ENCODE measurements at regions not wholly inside any gene's neighbourhood (a gene's known extent, or its start where the extent isn't known, plus 50 kb on each side); places are given as distances from the start of the nearest gene placed in this dataset.
"Not testable (repeated sequence)": the region's sequence is repeated elsewhere in the genome, so short reads cannot be mapped to it uniquely, and the experiment has no call there.

- DNase-seq, result no peak
Measured at GRCh38 chr3:176615826-176616225, 581.5 kb downstream of the TBL1XR1 start.

GRCh38 chr3:176611703-176612102 is 585.6 kb downstream of the TBL1XR1 start:
- no peak for DNase-seq

DNA sequence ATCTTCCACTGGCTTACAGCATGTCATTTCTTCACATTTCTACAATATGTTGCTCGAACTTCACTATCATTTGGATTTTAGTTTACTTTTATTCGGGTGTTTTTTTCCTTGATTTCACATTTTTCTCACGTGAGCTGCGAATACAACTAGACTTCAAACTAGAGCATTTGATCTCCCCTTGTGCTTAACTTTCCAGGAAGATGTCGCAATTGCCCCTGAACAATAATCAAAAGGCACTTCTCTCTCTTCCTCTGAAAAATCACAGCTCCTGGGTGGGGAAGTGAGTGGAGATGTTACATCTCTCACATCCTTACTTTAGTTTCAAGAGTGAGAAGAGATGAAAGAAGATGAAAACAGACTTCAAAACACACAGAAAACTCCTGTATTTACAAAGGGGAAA is 587.9 kb downstream of the TBL1XR1 start:
- DNase-seq, result no peak

DNA sequence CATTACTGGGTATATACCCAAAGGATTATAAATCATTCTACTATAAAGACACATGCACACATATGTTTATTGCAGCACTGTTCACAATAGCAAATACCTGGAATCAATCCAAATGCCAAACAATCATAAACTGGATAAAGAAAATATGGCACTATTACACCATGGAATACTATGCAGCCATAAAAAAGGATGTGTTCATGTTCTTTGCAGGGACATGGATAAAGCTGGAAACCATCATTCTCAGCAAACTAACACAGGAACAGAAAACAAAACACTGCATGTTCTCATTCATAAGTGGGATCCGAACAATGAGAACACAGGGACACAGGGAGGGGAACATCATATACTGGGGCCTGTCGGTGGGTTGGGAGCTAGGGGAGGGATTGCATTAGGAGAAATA is 591.7 kb downstream of the TBL1XR1 start:
- DNase-seq, result not testable (repeated sequence)

- DNase-seq, result no peak
Measured at GRCh38 chr3:176595307-176595706, 602.0 kb downstream of the TBL1XR1 start.

DNA sequence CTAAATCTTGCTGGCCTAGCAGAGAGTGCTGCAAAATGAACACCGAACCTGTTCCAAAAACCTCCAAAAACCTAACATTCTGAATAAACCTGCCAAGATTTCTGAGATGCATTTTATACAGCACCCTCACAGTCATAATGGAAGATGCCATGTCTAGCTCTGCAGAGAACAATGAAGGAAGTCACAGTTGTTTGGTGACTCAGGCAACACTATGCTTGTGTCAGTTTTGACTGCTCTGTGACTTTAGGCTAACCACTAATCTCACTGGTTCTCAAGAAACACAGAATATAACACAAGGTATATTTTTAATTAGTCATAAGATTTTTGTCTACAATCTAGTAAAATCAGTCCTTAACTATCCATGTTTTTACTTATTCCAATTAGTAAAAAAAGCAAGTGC is 606.6 kb downstream of the TBL1XR1 start:
- no peak for DNase-seq

DNA sequence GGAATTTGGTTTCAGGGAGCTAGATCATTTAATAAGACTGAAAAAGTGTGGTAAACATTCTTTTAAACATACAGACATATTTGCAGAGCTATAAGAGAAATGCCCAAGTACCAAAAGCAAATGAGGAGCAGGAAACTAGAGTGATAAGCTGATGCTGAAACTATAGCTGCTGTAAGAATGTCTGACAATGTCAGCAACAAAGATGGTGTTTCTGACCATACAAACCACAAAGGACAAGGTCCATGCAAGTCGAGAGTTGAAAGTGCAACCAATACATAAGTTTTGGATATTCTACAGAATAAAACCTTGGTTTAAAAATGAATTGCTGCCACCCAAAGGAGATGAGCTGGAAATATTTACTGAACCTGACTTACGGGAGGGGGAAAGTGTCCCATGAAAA is 610.2 kb downstream of the TBL1XR1 start:
- DNase-seq, result no peak

DNA sequence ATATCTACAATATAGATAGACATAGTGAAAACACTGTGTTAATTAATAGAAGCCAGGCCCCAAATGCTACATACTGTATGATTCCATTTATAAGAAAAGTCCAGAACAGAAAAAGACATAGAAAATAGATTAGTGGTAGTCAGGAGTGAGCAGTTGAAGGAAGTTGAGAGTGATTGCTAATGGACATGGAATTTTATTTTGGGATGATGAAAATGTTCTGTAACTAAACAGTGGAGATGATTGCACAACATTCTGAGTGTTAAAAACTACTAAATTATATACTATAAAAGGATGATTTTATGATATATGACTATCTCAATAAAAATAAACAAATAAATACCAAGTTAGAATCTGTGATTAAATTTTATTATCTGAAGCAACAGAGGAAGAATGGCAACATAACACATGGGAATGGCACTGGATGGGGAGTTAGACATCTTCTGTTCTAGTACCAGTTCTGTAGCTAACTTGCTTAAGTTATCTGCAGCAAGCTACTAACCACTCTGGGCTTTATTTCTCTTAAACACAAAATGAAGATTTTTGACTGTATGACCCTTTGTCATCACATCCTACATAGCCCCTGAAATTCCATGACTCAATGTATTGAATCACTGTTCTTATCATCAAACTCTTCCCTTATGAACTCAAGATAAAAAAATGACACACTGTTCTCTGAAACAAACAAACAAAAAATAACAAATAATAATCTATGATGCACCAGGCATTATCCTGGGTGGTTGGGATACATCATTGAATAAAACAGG is 612.7 kb downstream of the TBL1XR1 start:
- DNase-seq, result no peak

DNA sequence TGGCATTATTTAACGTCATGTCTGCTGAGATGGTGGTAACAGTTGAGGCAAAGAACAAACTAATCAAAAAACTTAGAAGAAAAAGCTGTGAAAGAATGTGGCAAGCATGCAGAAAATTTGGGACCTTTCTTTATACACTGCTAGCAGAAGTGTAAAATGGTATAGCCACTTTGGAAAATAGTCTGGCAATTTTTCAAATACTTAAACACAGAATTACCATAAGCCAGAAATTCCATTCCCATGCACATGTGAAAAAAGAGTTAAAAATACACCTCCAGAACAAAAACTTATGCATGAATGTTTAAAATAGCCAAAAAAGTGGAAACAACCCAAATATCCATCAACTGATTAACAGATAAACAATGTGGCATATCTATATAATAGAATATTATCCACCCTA is 613.3 kb downstream of the TBL1XR1 start:
- no peak for DNase-seq

- no peak for DNase-seq
Measured at GRCh38 chr3:176581589-176581988, 615.7 kb downstream of the TBL1XR1 start.

DNA sequence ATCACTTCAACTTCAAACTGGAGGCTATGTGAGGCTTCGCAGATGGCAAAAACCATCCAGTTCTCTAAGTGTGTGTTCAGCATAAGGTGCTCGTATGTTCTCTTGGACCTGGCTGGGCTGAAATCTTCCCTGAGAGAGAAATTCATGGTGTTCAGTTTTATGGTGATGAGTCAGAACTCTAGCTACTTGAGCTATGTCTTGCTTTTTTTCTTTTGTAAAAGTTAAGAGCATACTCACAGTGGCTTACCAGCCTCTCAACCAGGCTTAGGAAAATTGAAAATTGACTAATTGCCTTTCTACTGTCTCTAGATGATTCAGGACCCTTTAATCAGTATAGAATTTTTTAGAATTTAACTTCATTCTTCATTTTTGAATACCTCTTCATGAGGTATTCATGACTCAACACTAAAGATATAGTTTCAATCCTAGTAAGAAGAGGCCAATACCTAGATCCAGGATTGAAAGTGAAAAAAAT is 617.5 kb downstream of the TBL1XR1 start:
- DNase-seq, result no peak

- no peak for DNase-seq
Measured at GRCh38 chr3:176578316-176578715, 619.0 kb downstream of the TBL1XR1 start.

- no peak for DNase-seq
Measured at GRCh38 chr3:176577447-176577846, 619.8 kb downstream of the TBL1XR1 start.

GRCh38 chr3:176574786-176575185 is 622.5 kb downstream of the TBL1XR1 start:
- DNase-seq, result no peak

DNA sequence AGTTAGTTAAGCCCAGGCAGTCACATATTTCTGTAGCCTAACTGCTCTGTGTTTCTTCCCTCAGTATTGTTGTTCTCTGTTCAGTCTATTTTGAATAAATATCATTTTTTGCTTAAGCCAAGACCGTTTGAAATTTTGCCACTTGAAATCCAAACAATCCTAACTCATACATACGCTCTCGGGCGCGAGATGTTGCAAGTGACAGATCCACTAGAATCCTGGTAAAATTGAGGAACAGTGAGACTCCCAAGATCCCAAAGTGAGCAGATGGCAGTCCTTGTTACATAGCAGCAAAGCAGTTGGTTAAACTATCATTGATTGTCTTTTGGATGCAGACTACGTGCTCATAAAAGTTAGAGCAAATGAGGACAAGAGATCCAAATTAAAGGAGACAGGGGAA is 625.4 kb downstream of the TBL1XR1 start:
- DNase-seq, result no peak

GRCh38 chr3:176570992-176571391 is 626.3 kb downstream of the TBL1XR1 start:
- DNase-seq, result no peak

- DNase-seq, result no peak
Measured at GRCh38 chr3:176568189-176568588, 629.1 kb downstream of the TBL1XR1 start.

DNA sequence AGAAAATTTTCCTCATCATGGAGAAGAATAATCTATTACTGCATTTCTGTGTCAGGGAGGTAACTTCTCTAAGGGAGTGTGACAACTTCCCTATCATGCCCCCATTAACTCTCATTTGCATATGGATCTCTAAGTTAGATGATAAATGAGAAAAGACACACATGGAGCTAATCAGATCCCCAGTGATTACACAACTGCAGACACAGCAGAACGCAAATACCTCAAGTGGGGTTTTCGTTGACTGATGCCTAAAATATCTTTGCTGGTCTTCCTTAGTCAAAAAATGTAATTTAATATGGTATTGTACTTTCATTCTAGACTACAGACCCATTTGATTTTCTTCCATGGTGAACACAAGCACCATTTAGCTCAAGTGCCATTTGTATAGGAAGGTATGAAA is 630.5 kb downstream of the TBL1XR1 start:
- DNase-seq, result no peak

- no peak for DNase-seq
Measured at GRCh38 chr3:176562331-176562730, 635.0 kb downstream of the TBL1XR1 start.

- DNase-seq, result no peak
Measured at GRCh38 chr3:176561826-176562225, 635.5 kb downstream of the TBL1XR1 start.

GRCh38 chr3:176554791-176555654 is 642.3 kb downstream of the TBL1XR1 start:
- DNase-seq, result no peak

DNA sequence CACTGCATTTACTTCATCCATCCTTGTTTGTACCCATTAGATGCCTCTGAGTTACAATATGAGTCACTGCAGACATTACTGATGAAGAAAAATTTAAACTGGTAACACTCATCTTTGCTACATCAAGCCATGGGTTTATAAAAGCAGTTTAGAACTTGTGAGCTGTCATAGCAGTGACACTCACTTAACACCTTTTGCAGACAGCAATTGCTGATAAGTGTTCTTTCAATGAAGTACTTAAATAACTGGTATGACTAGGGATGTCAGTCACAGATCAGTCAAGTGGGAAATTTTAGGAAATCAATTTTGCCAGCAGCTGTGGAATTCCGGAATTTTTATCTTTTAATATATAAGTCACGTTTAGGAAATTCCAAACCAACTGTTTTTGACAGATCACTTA is 643.0 kb downstream of the TBL1XR1 start:
- no peak for DNase-seq

GRCh38 chr3:176526942-176527341 is 670.3 kb downstream of the TBL1XR1 start:
- DNase-seq, result no peak

- no peak for DNase-seq
Measured at GRCh38 chr3:176526225-176526624, 671.1 kb downstream of the TBL1XR1 start.

All from activated CD4-positive, alpha-beta T cell treated with anti-CD3 and anti-CD28 coated beads, Interleukin-2, amount 50 U/mL, for 1 hour (primary cell).